T-helper 1 cell treated with Interleukin-12 subunit alpha and Interleukin-12 subunit beta and Interleukin-4 antibody, amounts not matched to agents 30 ng/mL and 1 ng/mL, for 36 hours (primary cell): ENCODE measurements at regions not wholly inside any gene's neighbourhood (a gene's known extent, or its start where the extent isn't known, plus 50 kb on each side); places are given as distances from the start of the nearest gene placed in this dataset.

ENCODE experiments used
- intact Hi-C: fragments of 100-400 bp; cut with micrococcal nuclease; formaldehyde crosslinking; loops from one replicate; pipeline ENCODE4 v1.15.1; 2024

DNA sequence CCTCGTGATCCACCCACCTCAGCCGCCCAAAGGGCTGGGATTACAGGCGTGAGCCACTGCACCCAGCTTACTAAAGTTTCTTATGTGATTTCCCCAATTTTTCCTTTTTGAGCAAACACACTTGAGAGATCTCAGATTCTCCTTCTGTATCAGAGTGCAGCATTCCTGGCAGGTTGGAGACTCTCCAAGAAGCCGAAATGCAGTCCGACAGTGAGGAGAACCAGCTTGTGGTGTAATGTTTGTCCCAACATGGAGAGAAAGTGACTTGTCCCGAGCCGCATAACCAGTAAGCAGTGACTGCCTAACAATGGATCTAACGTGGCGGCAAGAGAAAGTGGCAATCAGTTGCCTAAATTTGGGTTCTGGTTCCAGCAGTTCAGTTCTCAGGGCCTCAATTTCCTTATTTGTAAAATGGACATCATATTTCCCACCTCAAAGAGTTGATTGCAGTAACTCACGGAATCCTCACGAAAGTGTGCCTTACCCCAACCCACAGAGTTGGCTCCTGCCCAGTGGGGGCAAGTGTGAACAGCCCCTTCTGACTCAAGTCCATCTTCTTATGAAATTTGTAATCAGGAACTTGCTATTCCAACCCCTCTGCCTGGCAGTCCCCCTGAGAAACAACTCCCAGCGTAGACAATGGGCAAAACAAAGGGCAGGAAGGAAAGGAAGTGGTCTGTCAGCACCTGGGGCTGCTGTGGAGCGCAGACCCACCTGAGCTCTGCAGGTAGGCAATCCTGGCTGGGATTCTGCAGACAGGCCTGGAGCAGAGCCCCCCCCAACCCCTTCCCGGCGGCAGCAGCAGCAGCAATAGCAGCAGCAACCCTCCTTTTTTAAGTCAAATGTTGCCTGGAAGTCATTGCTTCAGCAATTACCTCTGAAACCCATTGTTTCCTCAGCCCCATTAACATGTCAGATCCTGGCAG lies 223.6 kb upstream of the POU3F1 start:
- intact Hi-C loops: no loop called here

- intact Hi-C loops: no loop called here
Observed at GRCh38 chr1:38268226-38268625, 221.6 kb upstream of the POU3F1 start.

DNA sequence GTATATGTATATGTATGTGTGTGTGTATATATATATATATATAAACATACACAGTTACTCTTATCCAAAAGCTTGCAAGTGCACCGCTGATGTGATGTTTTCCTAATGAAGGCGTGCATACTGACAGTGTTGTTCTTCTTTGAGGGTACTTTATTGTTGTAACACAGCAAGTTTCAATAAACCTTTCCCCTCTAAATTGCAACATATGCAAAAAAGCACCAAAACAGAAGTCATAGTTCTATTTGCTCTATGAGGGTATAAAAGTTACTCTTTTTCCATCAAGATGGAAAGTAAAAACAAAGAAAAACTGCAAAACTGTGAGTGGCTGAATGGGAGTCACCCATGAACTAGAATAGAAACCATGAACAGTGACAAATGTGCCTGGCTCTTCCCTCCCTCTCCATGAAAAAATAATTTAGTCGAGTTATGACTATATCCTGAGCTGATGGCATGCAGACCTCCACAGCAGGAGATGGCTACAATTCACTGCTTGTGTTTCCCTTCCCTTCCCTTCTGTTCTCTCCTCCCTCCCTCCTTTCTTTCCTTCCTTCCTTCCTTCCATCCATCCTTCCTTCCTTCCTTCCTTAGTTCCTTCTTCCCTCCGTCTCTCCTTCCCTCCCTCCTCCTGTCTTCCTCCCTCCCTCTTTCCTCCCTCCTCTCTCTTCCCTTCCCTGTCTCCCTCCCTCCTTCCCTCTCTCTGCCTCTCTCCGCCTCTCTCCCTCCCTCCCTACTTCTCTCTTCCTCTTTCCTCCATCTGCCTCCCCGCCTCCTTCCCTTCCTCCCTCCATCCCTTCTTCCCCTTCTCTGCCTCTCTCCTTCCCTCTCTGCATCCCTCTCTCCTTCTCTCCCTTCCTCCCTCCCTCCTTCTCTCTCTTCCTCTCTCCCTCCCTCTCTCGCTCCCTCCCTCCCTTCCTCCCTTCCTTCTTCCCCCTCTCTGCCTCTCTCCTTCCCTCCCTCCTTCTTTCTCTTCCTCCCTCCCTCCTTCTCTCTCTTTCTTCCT lies 220.7 kb upstream of the POU3F1 start:
- intact Hi-C loops: no loop called here

GRCh38 chr1:38266197-38266520 lies 219.6 kb upstream of the POU3F1 start:
- intact Hi-C loops: no loop called here

- intact Hi-C loops: no loop called here
Observed at GRCh38 chr1:38265293-38266196, 219.0 kb upstream of the POU3F1 start.

DNA sequence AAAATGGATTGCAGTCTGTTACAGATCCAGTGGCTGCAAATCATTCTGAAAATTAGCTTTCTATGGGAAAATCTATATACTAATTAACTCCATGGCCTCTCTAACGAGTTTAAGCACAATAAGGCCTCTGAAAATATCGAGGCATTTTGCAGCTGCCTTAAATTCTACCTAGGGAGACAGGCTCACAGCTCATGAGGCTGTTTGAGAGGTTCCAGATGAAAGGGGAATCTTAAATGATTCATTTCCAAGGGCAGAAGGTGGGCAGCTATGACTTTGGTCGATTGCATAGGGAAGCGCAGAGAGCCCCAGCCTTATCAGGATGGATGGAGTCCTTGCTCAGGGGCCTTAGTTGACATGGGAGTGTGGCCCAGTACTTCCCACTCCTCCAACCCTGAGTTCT lies 216.8 kb upstream of the POU3F1 start:
- intact Hi-C loops: no loop called here

GRCh38 chr1:38261574-38261973 lies 215.0 kb upstream of the POU3F1 start:
- intact Hi-C loops: no loop called here

DNA sequence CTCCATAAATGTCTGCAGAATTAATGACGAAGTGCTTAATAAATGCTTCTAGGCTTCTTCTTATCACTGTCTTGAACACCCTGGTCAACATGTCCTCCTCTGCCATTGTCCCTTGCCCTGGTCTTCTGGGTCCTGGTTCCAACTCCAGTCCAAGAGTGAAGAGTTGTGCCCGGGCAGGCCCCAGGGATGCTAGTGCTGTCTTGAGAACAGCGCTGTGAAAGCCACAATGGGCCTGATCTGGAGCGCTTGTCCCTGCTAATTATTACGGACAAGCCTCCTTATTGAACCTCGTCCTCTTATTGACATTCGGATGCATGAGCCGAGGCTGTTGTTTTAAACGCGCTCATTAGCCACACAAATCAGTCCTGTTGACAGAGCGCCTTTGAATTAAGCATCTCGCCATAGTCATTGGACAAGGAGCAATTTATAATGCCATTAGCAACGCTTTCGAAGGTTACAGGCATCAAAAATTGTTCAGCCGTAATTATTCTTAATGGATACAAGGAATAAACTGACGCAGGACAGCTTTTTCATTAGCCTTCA lies 211.6 kb upstream of the POU3F1 start:
- intact Hi-C loops: no loop called here

- intact Hi-C loops: no loop called here
Observed at GRCh38 chr1:38257374-38257773, 210.8 kb upstream of the POU3F1 start.

- intact Hi-C loops: no loop called here
Observed at GRCh38 chr1:38256072-38256471, 209.5 kb upstream of the POU3F1 start.

DNA sequence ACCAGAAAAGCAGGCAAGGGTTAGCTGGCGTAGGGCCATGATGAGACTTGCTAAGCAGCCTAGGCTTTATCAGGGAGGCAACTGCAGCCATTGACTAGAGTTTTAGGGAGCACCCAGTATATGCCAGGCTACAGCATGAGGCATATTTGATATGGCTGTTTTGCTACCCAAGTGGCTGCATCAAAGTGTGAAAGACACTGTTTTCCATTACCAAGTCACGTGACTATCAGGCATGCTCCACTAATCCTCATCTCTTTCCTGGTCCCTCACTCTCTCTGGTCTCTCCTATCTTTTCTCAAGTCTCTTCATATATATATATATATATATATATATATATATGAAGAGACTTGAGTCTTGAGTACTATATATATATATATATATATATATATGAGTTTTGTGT lies 206.7 kb upstream of the POU3F1 start:
- intact Hi-C loops: no loop called here

DNA sequence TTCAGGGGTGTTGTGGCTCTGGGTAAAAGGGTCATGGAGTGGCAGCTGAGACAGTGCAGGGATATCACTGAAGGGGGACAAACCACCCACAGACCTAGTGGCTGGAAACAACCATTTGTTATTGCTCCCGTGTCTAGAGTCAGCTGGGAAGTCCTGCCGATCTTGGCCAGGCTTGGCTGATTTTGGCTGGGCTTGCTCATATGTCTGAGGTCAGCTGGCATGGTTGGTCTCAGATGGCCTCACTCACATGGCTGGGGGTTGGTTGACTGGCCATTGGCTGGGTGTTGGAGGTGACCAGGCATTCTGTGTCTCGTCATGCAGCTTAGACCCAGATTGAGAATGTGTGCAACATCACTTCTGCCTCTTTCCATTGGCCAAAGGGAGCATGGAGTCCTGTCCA lies 203.8 kb upstream of the POU3F1 start:
- intact Hi-C loops: no loop called here

GRCh38 chr1:38249001-38249400 lies 202.4 kb upstream of the POU3F1 start:
- intact Hi-C loops: no loop called here

GRCh38 chr1:38246955-38247952 lies 200.7 kb upstream of the POU3F1 start:
- intact Hi-C loops: no loop called here

- intact Hi-C loops: no loop called here
Observed at GRCh38 chr1:38244218-38244845, 197.7 kb upstream of the POU3F1 start.

DNA sequence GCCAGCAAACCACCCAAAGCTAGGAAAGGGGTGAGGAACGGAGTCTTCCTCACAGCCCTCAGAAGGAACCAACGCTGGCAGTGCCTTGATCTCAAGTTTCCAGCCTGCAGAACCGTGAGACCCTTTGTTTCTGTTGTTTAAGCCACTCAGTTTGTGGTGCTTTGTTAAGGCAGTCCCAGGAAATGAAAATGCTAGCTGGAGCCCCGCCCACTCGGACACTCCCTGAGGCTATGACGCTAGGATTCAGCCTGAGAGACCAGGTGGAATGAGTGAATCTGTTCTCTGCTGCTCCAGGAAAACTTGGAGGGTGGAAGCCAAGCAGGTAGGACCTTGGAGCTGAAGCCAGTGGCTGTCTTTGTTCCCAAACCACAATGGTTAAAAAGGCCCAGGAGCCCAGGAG lies 196.5 kb upstream of the POU3F1 start:
- intact Hi-C loops: no loop called here

- intact Hi-C loops: no loop called here
Observed at GRCh38 chr1:38242506-38242905, 195.9 kb upstream of the POU3F1 start.

GRCh38 chr1:38241594-38242334 lies 195.2 kb upstream of the POU3F1 start:
- intact Hi-C loops: no loop called here
